Activated B cell treated with CpG ODN at 0.5 μM for 24 hours (primary cell): ENCODE measurements at regions not wholly inside any gene's neighbourhood (a gene's known extent, or its start where the extent isn't known, plus 50 kb on each side); places are given as distances from the start of the nearest gene placed in this dataset.

ENCODE experiments used
- ATAC-seq: fragments of 200-7000 bp; cut with Tn5 transposase; one replicate; pipeline ENCODE4 v1.10.0; 2021; ENCODE audit warnings: low read depth, mild to moderate bottlenecking, moderate library complexity
- CTCF ChIA-PET: fragments of 350-600 bp; sonication (Branson Sonifier 250); formaldehyde crosslinking; loops from one replicate; lab custom pipeline; 2021; ENCODE audit warnings: antibody characterized with exemption; lab: Charles Lee
- POLR2A ChIA-PET: fragments of 350-600 bp; sonication (Branson Sonifier 250); formaldehyde crosslinking; loops from one replicate; lab custom pipeline; 2021; ENCODE audit warnings: antibody characterized with exemption; lab: Charles Lee
- DNase-seq: peaks from one replicate; pipeline ENCODE4 v3.0.0; 2022
- H3K27ac Mint-ChIP-seq: one replicate; pipeline ENCODE4 v1.8.0; 2020; ENCODE audit warnings: mixed read lengths
- H3K27me3 Mint-ChIP-seq: one replicate; pipeline ENCODE4 v1.8.0; 2021; ENCODE audit warnings: mixed read lengths
- H3K36me3 Mint-ChIP-seq: one replicate; pipeline ENCODE4 v1.8.0; 2021; ENCODE audit warnings: low read depth, mixed read lengths
- H3K4me1 Mint-ChIP-seq: one replicate; pipeline ENCODE4 v1.8.0; 2021; ENCODE audit warnings: mixed read lengths
- H3K4me3 Mint-ChIP-seq: one replicate; pipeline ENCODE4 v1.8.0; 2020; ENCODE audit warnings: mild to moderate bottlenecking, mixed read lengths
- H3K9me3 Mint-ChIP-seq: one replicate; pipeline ENCODE4 v1.8.0; 2020; ENCODE audit warnings: mixed read lengths
- intact Hi-C: fragments of 100-400 bp; cut with micrococcal nuclease; formaldehyde crosslinking; loops from one replicate; pipeline ENCODE4 v1.15.1; 2024
- TF ChIP-seq, protein P1 (sequence below): fragments of 200-600 bp; IDR thresholded peaks from one replicate; pipeline ENCODE4 v1.8.0; 2022; ENCODE audit warnings: antibody characterized with exemption, mild to moderate bottlenecking

DNA sequence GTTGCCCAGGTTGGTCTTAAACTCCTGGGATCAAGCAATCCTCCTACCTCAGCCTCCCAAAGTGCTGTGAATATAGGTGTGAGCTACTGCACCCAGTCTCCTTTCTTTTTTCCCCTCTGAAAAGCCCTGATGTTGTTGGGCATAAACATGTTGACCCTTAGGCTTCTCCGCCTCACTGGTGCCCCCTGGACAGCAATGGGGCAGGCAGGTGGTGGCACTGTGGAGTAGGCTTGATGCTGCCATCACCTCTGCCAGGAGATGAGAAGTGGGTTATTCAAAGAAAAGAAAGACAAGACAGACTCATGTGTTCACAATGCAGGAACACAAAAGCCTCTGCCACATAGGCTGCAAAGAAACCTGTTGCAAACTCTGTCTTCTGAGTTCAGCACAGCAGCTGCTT is 169.9 kb downstream of the EN1 start:
- no peaks in the 10 kb centered on the region for H3K36me3 Mint-ChIP-seq
- TF ChIP-seq, protein P1, sequence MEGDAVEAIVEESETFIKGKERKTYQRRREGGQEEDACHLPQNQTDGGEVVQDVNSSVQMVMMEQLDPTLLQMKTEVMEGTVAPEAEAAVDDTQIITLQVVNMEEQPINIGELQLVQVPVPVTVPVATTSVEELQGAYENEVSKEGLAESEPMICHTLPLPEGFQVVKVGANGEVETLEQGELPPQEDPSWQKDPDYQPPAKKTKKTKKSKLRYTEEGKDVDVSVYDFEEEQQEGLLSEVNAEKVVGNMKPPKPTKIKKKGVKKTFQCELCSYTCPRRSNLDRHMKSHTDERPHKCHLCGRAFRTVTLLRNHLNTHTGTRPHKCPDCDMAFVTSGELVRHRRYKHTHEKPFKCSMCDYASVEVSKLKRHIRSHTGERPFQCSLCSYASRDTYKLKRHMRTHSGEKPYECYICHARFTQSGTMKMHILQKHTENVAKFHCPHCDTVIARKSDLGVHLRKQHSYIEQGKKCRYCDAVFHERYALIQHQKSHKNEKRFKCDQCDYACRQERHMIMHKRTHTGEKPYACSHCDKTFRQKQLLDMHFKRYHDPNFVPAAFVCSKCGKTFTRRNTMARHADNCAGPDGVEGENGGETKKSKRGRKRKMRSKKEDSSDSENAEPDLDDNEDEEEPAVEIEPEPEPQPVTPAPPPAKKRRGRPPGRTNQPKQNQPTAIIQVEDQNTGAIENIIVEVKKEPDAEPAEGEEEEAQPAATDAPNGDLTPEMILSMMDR, result no peak
- H3K27me3 Mint-ChIP-seq, result no peaks in the 10 kb centered on the region
- no peak overlapping the region for H3K27ac Mint-ChIP-seq
- DNase-seq (no peak), ATAC-seq (no peak)
- CTCF ChIA-PET, result no interaction called here
- no peak overlapping the region for H3K4me3 Mint-ChIP-seq
- intact Hi-C loops, result no loop called here
- no peaks in the 10 kb centered on the region for H3K4me1 Mint-ChIP-seq
- H3K9me3 Mint-ChIP-seq, result no peaks in the 10 kb centered on the region
- POLR2A ChIA-PET, result no interaction called here

DNA sequence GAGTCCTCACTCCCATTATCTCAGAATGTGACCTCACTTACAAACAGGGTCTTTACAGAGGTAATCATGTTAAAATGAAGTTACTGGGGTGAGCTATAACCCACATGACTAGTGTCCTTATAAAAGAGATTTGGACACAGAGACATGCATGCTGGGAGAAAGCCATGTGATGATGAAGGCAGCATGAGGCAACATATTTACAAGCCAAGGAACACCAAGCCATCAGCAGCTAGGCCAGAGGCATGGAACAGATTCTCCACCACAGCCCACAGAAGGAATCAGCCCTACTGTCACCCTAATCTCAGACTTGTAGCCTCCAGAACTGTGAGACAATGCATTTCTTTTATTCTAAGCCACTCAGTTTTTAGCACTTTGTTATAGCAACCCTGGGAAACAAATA is 171.9 kb downstream of the EN1 start:
- intact Hi-C loops, result no loop called here
- CTCF ChIA-PET, result no interaction called here
- Mint-ChIP-seq H3K36me3 (no peaks in the 10 kb centered on the region), H3K4me3 (no peak overlapping the region), H3K4me1 (no peaks in the 10 kb centered on the region), H3K9me3 (no peaks in the 10 kb centered on the region), H3K27ac (no peak overlapping the region), H3K27me3 (no peaks in the 10 kb centered on the region)
- POLR2A ChIA-PET, result no interaction called here
- ATAC-seq (no peak), DNase-seq (no peak)
- TF ChIP-seq, protein P1, result no peak

GRCh38 chr2:118672571-118673158 is 174.8 kb downstream of the EN1 start:
- ATAC-seq (no peak), DNase-seq (no peak)
- intact Hi-C loops, result no loop called here
- POLR2A ChIA-PET, result no interaction called here
- Mint-ChIP-seq H3K4me1 (no peaks in the 10 kb centered on the region), H3K27me3 (no peaks in the 10 kb centered on the region), H3K4me3 (no peak overlapping the region), H3K36me3 (no peaks in the 10 kb centered on the region), H3K27ac (no peak overlapping the region), H3K9me3 (no peaks in the 10 kb centered on the region)
- CTCF ChIA-PET, result no interaction called here
- TF ChIP-seq, protein P1, result no peak

- ATAC-seq, result no peak
- ChIA-PET POLR2A (no interaction called here), CTCF (no interaction called here)
- TF ChIP-seq, protein P1, result no peak
- no peak overlapping the region for H3K27ac Mint-ChIP-seq
- H3K9me3 Mint-ChIP-seq, result no peaks in the 10 kb centered on the region
- H3K4me3 Mint-ChIP-seq, result no peak overlapping the region
- H3K36me3 Mint-ChIP-seq, result no peaks in the 10 kb centered on the region
- DNase-seq, result no peak
- intact Hi-C loops, result no loop called here
- H3K27me3 Mint-ChIP-seq, result no peaks in the 10 kb centered on the region
- no peaks in the 10 kb centered on the region for H3K4me1 Mint-ChIP-seq
Observed at GRCh38 chr2:118671701-118672454, 175.6 kb downstream of the EN1 start.

- ChIA-PET POLR2A (no interaction called here), CTCF (interaction anchor here (0.7 kb wide), 1 partner anchor 9 kb away, joined by 3 read pairs; no protein-coding TSS in a partner anchor)
- Mint-ChIP-seq H3K27me3 (no peaks in the 10 kb centered on the region), H3K4me1 (no peaks in the 10 kb centered on the region), H3K9me3 (no peaks in the 10 kb centered on the region), H3K27ac (no peak overlapping the region), H3K4me3 (no peak overlapping the region), H3K36me3 (no peaks in the 10 kb centered on the region)
- DNase-seq (no peak), ATAC-seq (no peak)
- TF ChIP-seq, protein P1, result no peak
- intact Hi-C loops, result no loop called here
Observed at GRCh38 chr2:118670838-118671237, 176.6 kb downstream of the EN1 start.
